WTC11 (cell line): ENCODE measurements at regions not wholly inside any gene's neighbourhood (a gene's known extent, or its start where the extent isn't known, plus 50 kb on each side); places are given as distances from the start of the nearest gene placed in this dataset.

Experiments
- ATAC-seq: fragments of 200-7000 bp; cut with Tn5 transposase; 2 replicates; pipeline ENCODE4 v1.10.0; 2021; ENCODE audit warnings: mild to moderate bottlenecking, moderate library complexity
- CTCF ChIA-PET: fragments of 300-600 bp; sonication (Branson Sonifier 250); formaldehyde crosslinking; loops from one replicate; lab custom pipeline; 2021; ENCODE audit warnings: antibody characterized with exemption; lab: Charles Lee
- POLR2A ChIA-PET: fragments of 350-600 bp; sonication (Branson Sonifier 250); formaldehyde crosslinking; loops from one replicate; lab custom pipeline; 2021; ENCODE audit warnings: antibody characterized with exemption; lab: Charles Lee
- DNase-seq: peaks from one replicate; pipeline ENCODE4 v3.0.0; 2021; ENCODE audit warnings: low spot score
- H3K27ac Mint-ChIP-seq: 2 replicates; pipeline ENCODE4 v1.8.0; 2021; ENCODE audit warnings: mixed read lengths
- H3K27me3 Mint-ChIP-seq: 2 replicates; pipeline ENCODE4 v1.8.0; 2021; ENCODE audit warnings: low read depth, mild to moderate bottlenecking, moderate library complexity, mixed read lengths
- H3K36me3 Mint-ChIP-seq: 2 replicates; pipeline ENCODE4 v1.8.0; 2021; ENCODE audit warnings: mixed read lengths
- H3K4me1 Mint-ChIP-seq: 2 replicates; pipeline ENCODE4 v1.8.0; 2022; ENCODE audit warnings: mixed read lengths
- H3K4me3 Mint-ChIP-seq: 2 replicates; pipeline ENCODE4 v1.8.0; 2021; ENCODE audit warnings: mild to moderate bottlenecking, moderate library complexity, mixed read lengths
- H3K9me3 Mint-ChIP-seq: 2 replicates; pipeline ENCODE4 v1.8.0; 2021; ENCODE audit warnings: mixed read lengths
- ATF3 ChIP-seq: sonication (generic); formaldehyde crosslinking; conservative IDR thresholded peaks from 2 replicates; pipeline ENCODE4 v1.8.1; 2022; ENCODE audit warnings: mild to moderate bottlenecking, missing genetic modification reagents
- CTCF ChIP-seq: fragments of 200-600 bp; IDR thresholded peaks from 2 replicates; pipeline ENCODE4 v1.8.0; 2022; ENCODE audit warnings: antibody characterized with exemption
- ELF4 ChIP-seq: sonication (generic); formaldehyde crosslinking; IDR thresholded peaks from 2 replicates; pipeline ENCODE4 v1.8.1; 2022; ENCODE audit warnings: low read depth, mild to moderate bottlenecking, moderate library complexity, missing genetic modification reagents
- EMX1 ChIP-seq: fragments of 250-450 bp; sonication (Bioruptor Pico); IDR thresholded peaks from 2 replicates; pipeline ENCODE4 v1.8.0; 2021; ENCODE audit warnings: mild to moderate bottlenecking
- ETV6 ChIP-seq: sonication (generic); formaldehyde crosslinking; IDR thresholded peaks from 2 replicates; pipeline ENCODE4 v1.8.1; 2022; ENCODE audit warnings: mild to moderate bottlenecking, missing genetic modification reagents
- FOXK1 ChIP-seq: sonication (generic); formaldehyde crosslinking; IDR thresholded peaks from 2 replicates; pipeline ENCODE4 v1.8.0; 2022; ENCODE audit warnings: mild to moderate bottlenecking, moderate library complexity, missing genetic modification reagents
- GABPB1 ChIP-seq: sonication (generic); formaldehyde crosslinking; IDR thresholded peaks from 2 replicates; pipeline ENCODE4 v1.8.1; 2023; ENCODE audit warnings: mild to moderate bottlenecking, missing genetic modification reagents
- GTF2I ChIP-seq: fragments of 250-450 bp; sonication (Bioruptor Pico); conservative IDR thresholded peaks from 2 replicates; pipeline ENCODE4 v1.4.0; 2021; ENCODE audit warnings: mild to moderate bottlenecking
- KAT7 ChIP-seq: sonication (generic); formaldehyde crosslinking; IDR thresholded peaks from 2 replicates; pipeline ENCODE4 v1.8.1; 2023; ENCODE audit warnings: missing genetic modification reagents, mild to moderate bottlenecking, borderline replicate concordance
- NFE2L1 ChIP-seq: sonication (generic); formaldehyde crosslinking; IDR thresholded peaks from 2 replicates; pipeline ENCODE4 v1.8.1; 2023; ENCODE audit warnings: missing genetic modification reagents
- RORB ChIP-seq: fragments of 250-450 bp; sonication (Bioruptor Pico); IDR thresholded peaks from 2 replicates; pipeline ENCODE4 v1.9.0; 2021; ENCODE audit warnings: mild to moderate bottlenecking
- TCF7 ChIP-seq: sonication (generic); formaldehyde crosslinking; IDR thresholded peaks from 2 replicates; pipeline ENCODE4 v1.8.0; 2022; ENCODE audit warnings: mild to moderate bottlenecking, low read depth, missing genetic modification reagents, moderate library complexity
- TP53 ChIP-seq: sonication (generic); formaldehyde crosslinking; IDR thresholded peaks from 2 replicates; pipeline ENCODE4 v1.8.1; 2023; ENCODE audit warnings: mild to moderate bottlenecking, missing genetic modification reagents
- USF2 ChIP-seq: sonication (generic); formaldehyde crosslinking; IDR thresholded peaks from 2 replicates; pipeline ENCODE4 v1.8.1; 2023; ENCODE audit warnings: mild to moderate bottlenecking, missing genetic modification reagents, moderate library complexity
- ZNF121 ChIP-seq: sonication (generic); formaldehyde crosslinking; IDR thresholded peaks from 2 replicates; pipeline ENCODE4 v1.8.0; 2023; ENCODE audit warnings: missing genetic modification reagents
- ZNF138 ChIP-seq: sonication (generic); formaldehyde crosslinking; conservative IDR thresholded peaks from 2 replicates; pipeline ENCODE4 v1.8.1; 2022; ENCODE audit warnings: mild to moderate bottlenecking, moderate library complexity, missing genetic modification reagents
- ZNF232 ChIP-seq: sonication (generic); formaldehyde crosslinking; IDR thresholded peaks from 2 replicates; pipeline ENCODE4 v1.8.0; 2022; ENCODE audit warnings: mild to moderate bottlenecking, missing genetic modification reagents
- ZNF263 ChIP-seq: sonication (generic); formaldehyde crosslinking; IDR thresholded peaks from 2 replicates; pipeline ENCODE4 v1.8.1; 2022; ENCODE audit warnings: low read depth, mild to moderate bottlenecking, moderate library complexity, missing genetic modification reagents
- ZNF396 ChIP-seq: fragments of 250-450 bp; sonication (Bioruptor Pico); IDR thresholded peaks from 2 replicates; pipeline ENCODE4 v1.8.0; 2021; ENCODE audit warnings: mild to moderate bottlenecking, moderate library complexity, borderline replicate concordance
- ZNF532 ChIP-seq: fragments of 250-450 bp; sonication (Bioruptor Pico); IDR thresholded peaks from 2 replicates; pipeline ENCODE4 v1.9.0; 2021; ENCODE audit warnings: mild to moderate bottlenecking, borderline replicate concordance
- TF ChIP-seq, protein P1 (sequence below): sonication (generic); formaldehyde crosslinking; IDR thresholded peaks from 2 replicates; pipeline ENCODE4 v1.8.1; 2023; ENCODE audit warnings: mild to moderate bottlenecking, moderate library complexity, missing genetic modification reagents
- TF ChIP-seq, protein P2 (sequence below): sonication (generic); formaldehyde crosslinking; IDR thresholded peaks from 2 replicates; pipeline ENCODE4 v1.8.1; 2023; ENCODE audit warnings: mild to moderate bottlenecking, missing genetic modification reagents
- TF ChIP-seq, protein P3 (sequence below): sonication (generic); formaldehyde crosslinking; IDR thresholded peaks from 2 replicates; pipeline ENCODE4 v1.8.0; 2023; ENCODE audit warnings: missing genetic modification reagents
- TF ChIP-seq, protein P4 (sequence below): sonication (generic); formaldehyde crosslinking; IDR thresholded peaks from 2 replicates; pipeline ENCODE4 v1.8.1; 2023; ENCODE audit warnings: mild to moderate bottlenecking, missing genetic modification reagents, moderate library complexity

- DNase-seq, result no peak
- no peaks in the 10 kb centered on the region for H3K27me3 Mint-ChIP-seq
- H3K36me3 Mint-ChIP-seq, result no peaks in the 10 kb centered on the region
- H3K27ac Mint-ChIP-seq, result no peak overlapping the region
- H3K4me3 Mint-ChIP-seq, result no peak overlapping the region
- TF ChIP-seq ETV6 (CRISPR knock-in tag), result no peak
- TF ChIP-seq RORB, result no peak
- no peak for TF ChIP-seq ZNF138 (CRISPR knock-in tag)
- TF ChIP-seq GTF2I (CRISPR knock-in tag), result no peak
- TF ChIP-seq KAT7 (CRISPR knock-in tag), result no peak
- TF ChIP-seq ELF4 (CRISPR knock-in tag), result no peak
- TF ChIP-seq ZNF232, result no peak
- TF ChIP-seq, protein P1, sequence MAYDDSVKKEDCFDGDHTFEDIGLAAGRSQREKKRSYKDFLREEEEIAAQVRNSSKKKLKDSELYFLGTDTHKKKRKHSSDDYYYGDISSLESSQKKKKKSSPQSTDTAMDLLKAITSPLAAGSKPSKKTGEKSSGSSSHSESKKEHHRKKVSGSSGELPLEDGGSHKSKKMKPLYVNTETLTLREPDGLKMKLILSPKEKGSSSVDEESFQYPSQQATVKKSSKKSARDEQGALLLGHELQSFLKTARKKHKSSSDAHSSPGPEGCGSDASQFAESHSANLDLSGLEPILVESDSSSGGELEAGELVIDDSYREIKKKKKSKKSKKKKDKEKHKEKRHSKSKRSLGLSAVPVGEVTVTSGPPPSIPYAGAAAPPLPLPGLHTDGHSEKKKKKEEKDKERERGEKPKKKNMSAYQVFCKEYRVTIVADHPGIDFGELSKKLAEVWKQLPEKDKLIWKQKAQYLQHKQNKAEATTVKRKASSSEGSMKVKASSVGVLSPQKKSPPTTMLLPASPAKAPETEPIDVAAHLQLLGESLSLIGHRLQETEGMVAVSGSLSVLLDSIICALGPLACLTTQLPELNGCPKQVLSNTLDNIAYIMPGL (CRISPR knock-in tag), result no peak
- TF ChIP-seq TCF7 (CRISPR knock-in tag), result no peak
- no peak for TF ChIP-seq CTCF
- no peak for TF ChIP-seq ZNF396 (CRISPR knock-in tag)
- ATAC-seq, result no peak
- CTCF ChIA-PET, result no interaction called here
- peaks cover 5% of the 10 kb centered on the region for H3K4me1 Mint-ChIP-seq
- peaks cover 15% of the 10 kb centered on the region for H3K9me3 Mint-ChIP-seq
- POLR2A ChIA-PET, result no interaction called here
Measured at GRCh38 chr12:92337128-92337527, 191.5 kb upstream of the BTG1 start.

DNA sequence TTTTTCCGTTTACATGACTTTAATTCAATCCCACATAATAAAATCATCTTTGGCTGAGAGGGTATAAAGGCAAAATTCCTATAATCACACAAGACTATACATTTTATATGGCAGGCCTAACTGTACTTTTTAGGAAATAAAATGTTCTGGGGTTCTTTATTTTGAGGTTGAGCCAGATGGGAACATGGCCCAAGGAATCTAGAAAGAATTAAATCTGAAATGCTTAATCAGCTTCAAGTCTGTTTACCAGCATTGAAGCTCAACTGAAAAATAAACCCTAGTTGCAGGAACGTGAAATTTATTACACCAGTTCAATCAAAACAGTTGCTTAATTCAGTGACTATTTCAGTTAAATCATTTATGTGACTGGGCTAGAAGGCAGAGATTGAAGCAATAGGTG, 191.0 kb upstream of the BTG1 start:
- DNase-seq, result no peak
- Mint-ChIP-seq H3K4me1 (peaks cover 5% of the 10 kb centered on the region), H3K27ac (no peak overlapping the region)
- ChIA-PET CTCF (no interaction called here), POLR2A (no interaction called here)
- TF ChIP-seq ZNF532 (CRISPR knock-in tag), result no peak
- TF ChIP-seq, protein P2, sequence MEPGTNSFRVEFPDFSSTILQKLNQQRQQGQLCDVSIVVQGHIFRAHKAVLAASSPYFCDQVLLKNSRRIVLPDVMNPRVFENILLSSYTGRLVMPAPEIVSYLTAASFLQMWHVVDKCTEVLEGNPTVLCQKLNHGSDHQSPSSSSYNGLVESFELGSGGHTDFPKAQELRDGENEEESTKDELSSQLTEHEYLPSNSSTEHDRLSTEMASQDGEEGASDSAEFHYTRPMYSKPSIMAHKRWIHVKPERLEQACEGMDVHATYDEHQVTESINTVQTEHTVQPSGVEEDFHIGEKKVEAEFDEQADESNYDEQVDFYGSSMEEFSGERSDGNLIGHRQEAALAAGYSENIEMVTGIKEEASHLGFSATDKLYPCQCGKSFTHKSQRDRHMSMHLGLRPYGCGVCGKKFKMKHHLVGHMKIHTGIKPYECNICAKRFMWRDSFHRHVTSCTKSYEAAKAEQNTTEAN (CRISPR knock-in tag), result no peak
- no peak for TF ChIP-seq ZNF263 (CRISPR knock-in tag)
- TF ChIP-seq ATF3, result no peak
- TF ChIP-seq TP53 (CRISPR knock-in tag), result no peak
- TF ChIP-seq, protein P3, sequence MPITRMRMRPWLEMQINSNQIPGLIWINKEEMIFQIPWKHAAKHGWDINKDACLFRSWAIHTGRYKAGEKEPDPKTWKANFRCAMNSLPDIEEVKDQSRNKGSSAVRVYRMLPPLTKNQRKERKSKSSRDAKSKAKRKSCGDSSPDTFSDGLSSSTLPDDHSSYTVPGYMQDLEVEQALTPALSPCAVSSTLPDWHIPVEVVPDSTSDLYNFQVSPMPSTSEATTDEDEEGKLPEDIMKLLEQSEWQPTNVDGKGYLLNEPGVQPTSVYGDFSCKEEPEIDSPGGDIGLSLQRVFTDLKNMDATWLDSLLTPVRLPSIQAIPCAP (CRISPR knock-in tag), result no peak
- no peak for TF ChIP-seq GABPB1 (CRISPR knock-in tag)
- TF ChIP-seq ZNF121 (CRISPR knock-in tag), result no peak
- TF ChIP-seq USF2 (CRISPR knock-in tag), result no peak
- TF ChIP-seq NFE2L1 (CRISPR knock-in tag), result no peak
- TF ChIP-seq FOXK1 (CRISPR knock-in tag), result no peak
- no peak for TF ChIP-seq EMX1
- TF ChIP-seq, protein P4, sequence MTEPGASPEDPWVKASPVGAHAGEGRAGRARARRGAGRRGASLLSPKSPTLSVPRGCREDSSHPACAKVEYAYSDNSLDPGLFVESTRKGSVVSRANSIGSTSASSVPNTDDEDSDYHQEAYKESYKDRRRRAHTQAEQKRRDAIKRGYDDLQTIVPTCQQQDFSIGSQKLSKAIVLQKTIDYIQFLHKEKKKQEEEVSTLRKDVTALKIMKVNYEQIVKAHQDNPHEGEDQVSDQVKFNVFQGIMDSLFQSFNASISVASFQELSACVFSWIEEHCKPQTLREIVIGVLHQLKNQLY (CRISPR knock-in tag), result no peak
- TF ChIP-seq, all 79 proteins: peak for 0
- peaks cover 15% of the 10 kb centered on the region for H3K9me3 Mint-ChIP-seq
- no peaks in the 10 kb centered on the region for H3K27me3 Mint-ChIP-seq
- no peak for ATAC-seq
- H3K4me3 Mint-ChIP-seq, result no peak overlapping the region
- no peaks in the 10 kb centered on the region for H3K36me3 Mint-ChIP-seq
